ENCODE measurements at regions not wholly inside any gene's neighbourhood (a gene's known extent, or its start where the extent isn't known, plus 50 kb on each side); places are given as distances from the start of the nearest gene placed in this dataset.
"Not testable (repeated sequence)": the region's sequence is repeated elsewhere in the genome, so short reads cannot be mapped to it uniquely, and the experiment has no call there.

DNA sequence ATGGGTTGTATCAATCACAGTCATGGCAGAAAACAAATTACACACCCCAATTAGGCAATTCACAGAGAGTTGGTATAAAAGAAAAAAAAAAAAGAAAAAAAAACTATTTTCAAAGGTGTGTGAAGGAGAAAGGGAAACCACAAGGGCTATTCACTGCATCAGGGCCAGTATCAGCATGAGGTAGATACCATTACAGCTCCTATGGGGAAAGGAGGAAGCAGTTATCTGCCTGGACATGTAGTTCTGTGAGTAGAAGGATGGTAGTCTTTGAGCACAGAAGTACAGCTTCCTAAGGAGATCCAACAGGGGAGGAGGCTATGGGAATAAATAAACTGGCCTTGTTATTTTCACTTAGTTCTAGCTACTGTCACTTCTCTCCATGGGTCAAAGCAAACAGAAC lies 746.1 kb downstream of the LUZP2 start:
- H3K27me3 ChIP-seq (ENCODE audit: control insufficient read depth, insufficient read depth, low read length): no peaks in the 10 kb centered on the region
- Mint-ChIP-seq H3K36me3 (peaks cover 6% of the 10 kb centered on the region), H3K4me3 (no peak overlapping the region), H3K4me1 (no peaks in the 10 kb centered on the region), H3K9me3 (peaks cover 10 to 19% of the 10 kb centered on the region in 2 donors), H3K27me3 (ENCODE audit: low read depth in 2 of 2) (no peaks in the 10 kb centered on the region), H3K27ac (no peak overlapping the region)
- H3K4me1 ChIP-seq (ENCODE audit: control insufficient read depth, insufficient read depth, low read length): no peaks in the 10 kb centered on the region
- ATAC-seq (no peak), DNase-seq (no peak)
- H3K36me3 ChIP-seq (ENCODE audit: control insufficient read depth, insufficient read depth, low read length): no peaks in the 10 kb centered on the region
- intact Hi-C loops (cut with micrococcal nuclease): no loop called here
- H3K4me3 ChIP-seq (ENCODE audit: low read length): no peak overlapping the region
- H3K27ac ChIP-seq (ENCODE audit: low read length): no peak overlapping the region
- H3K9me3 ChIP-seq (ENCODE audit: control insufficient read depth, insufficient read depth, low read length): peaks cover 5% of the 10 kb centered on the region
- TF ChIP-seq, protein P1, sequence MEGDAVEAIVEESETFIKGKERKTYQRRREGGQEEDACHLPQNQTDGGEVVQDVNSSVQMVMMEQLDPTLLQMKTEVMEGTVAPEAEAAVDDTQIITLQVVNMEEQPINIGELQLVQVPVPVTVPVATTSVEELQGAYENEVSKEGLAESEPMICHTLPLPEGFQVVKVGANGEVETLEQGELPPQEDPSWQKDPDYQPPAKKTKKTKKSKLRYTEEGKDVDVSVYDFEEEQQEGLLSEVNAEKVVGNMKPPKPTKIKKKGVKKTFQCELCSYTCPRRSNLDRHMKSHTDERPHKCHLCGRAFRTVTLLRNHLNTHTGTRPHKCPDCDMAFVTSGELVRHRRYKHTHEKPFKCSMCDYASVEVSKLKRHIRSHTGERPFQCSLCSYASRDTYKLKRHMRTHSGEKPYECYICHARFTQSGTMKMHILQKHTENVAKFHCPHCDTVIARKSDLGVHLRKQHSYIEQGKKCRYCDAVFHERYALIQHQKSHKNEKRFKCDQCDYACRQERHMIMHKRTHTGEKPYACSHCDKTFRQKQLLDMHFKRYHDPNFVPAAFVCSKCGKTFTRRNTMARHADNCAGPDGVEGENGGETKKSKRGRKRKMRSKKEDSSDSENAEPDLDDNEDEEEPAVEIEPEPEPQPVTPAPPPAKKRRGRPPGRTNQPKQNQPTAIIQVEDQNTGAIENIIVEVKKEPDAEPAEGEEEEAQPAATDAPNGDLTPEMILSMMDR (IDR thresholded peaks at IDR 0.05): no peak

DNA sequence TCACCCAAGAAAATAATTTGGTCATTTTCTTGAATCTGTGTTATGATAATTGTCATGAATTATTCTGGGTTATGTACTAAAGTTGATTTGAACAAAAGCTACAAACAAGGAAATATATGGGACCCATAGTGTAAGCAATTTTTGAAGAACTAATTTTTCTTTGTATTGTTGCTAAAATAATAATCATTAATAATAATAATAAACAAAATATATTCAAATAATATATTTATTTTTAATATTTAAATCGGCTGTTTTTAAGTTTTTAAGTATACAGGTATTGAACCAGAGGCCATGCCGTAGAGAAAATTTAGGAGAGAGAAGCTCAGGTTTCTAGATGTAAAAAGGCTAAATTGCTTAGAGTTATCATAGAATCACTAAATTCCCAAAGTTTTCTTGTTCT lies 747.3 kb downstream of the LUZP2 start:
- H3K4me3 Mint-ChIP-seq: no peak overlapping the region
- H3K4me1 Mint-ChIP-seq: no peaks in the 10 kb centered on the region
- no peaks in the 10 kb centered on the region for H3K27me3 Mint-ChIP-seq (ENCODE audit: low read depth in 2 of 2)
- H3K36me3 Mint-ChIP-seq: peaks cover 6% of the 10 kb centered on the region
- WGBS (ENCODE audit: insufficient coverage): 100% methylated on average over 1 of the region's 2 CpGs
- Histone ChIP-seq H3K4me3 (ENCODE audit: low read length) (no peak overlapping the region), H3K27me3 (ENCODE audit: control insufficient read depth, insufficient read depth, low read length) (no peaks in the 10 kb centered on the region), H3K27ac (ENCODE audit: low read length) (no peak overlapping the region), H3K4me1 (ENCODE audit: control insufficient read depth, insufficient read depth, low read length) (no peaks in the 10 kb centered on the region), H3K36me3 (ENCODE audit: control insufficient read depth, insufficient read depth, low read length) (no peaks in the 10 kb centered on the region), H3K9me3 (ENCODE audit: control insufficient read depth, insufficient read depth, low read length) (peaks cover 5% of the 10 kb centered on the region)
- DNase-seq: no peak
- intact Hi-C loops (cut with micrococcal nuclease): no loop called here
- no peak for ATAC-seq
- peaks cover 14 to 21% of the 10 kb centered on the region in 2 donors for H3K9me3 Mint-ChIP-seq
- TF ChIP-seq, protein P1 (IDR thresholded peaks at IDR 0.05): no peak
- H3K27ac Mint-ChIP-seq: no peak overlapping the region

- Mint-ChIP-seq H3K27ac (no peak overlapping the region), H3K4me3 (no peak overlapping the region), H3K36me3 (peaks cover 6% of the 10 kb centered on the region), H3K4me1 (no peaks in the 10 kb centered on the region), H3K9me3 (peaks cover 6 to 11% of the 10 kb centered on the region in 2 donors), H3K27me3 (ENCODE audit: low read depth in 2 of 2) (no peaks in the 10 kb centered on the region)
- ATAC-seq (no peak), DNase-seq (no peak)
- WGBS (ENCODE audit: insufficient coverage): no CpG with 5 or more reads among the region's 1 CpG
- Histone ChIP-seq H3K36me3 (ENCODE audit: control insufficient read depth, insufficient read depth, low read length) (no peaks in the 10 kb centered on the region), H3K9me3 (ENCODE audit: control insufficient read depth, insufficient read depth, low read length) (peaks cover 5% of the 10 kb centered on the region), H3K4me3 (ENCODE audit: low read length) (no peak overlapping the region), H3K4me1 (ENCODE audit: control insufficient read depth, insufficient read depth, low read length) (no peaks in the 10 kb centered on the region), H3K27me3 (ENCODE audit: control insufficient read depth, insufficient read depth, low read length) (no peaks in the 10 kb centered on the region), H3K27ac (ENCODE audit: low read length) (no peak overlapping the region)
- intact Hi-C loops (cut with micrococcal nuclease): no loop called here
- TF ChIP-seq, protein P1 (IDR thresholded peaks at IDR 0.05): no peak
These were observed 750.5 kb downstream of the LUZP2 start for GRCh38 chr11:25247336-25247735.

DNA sequence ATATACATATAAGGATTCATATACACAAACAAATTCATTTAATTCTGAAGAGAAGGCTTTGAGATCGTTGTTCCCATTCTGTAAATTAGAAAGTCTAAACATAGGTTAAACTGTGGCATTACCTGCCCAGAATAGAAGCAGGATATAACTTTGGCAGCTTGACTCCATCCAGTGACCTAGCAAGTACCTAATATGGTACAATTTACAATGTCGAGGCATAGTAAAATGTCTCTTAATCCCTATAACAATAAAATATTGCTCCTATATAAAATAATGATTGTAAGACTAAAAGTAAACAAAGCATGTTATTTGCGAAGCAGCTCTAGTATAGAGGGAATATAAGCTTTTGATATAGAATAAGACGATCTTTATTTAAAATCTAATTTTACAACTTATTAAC lies 756.0 kb downstream of the LUZP2 start:
- TF ChIP-seq, protein P1 (IDR thresholded peaks at IDR 0.05): no peak
- no peak overlapping the region for H3K27ac ChIP-seq (ENCODE audit: low read length)
- intact Hi-C loops (cut with micrococcal nuclease): loop anchor here (5.0 kb wide), 1 partner anchor 34 kb away; no protein-coding TSS in a partner anchor
- peaks cover 9 to 12% of the 10 kb centered on the region in 2 donors for H3K9me3 Mint-ChIP-seq
- DNase-seq (no peak), ATAC-seq (no peak)
- H3K4me3 ChIP-seq (ENCODE audit: low read length): no peak overlapping the region
- H3K4me1 Mint-ChIP-seq: no peaks in the 10 kb centered on the region
- no peaks in the 10 kb centered on the region for H3K36me3 Mint-ChIP-seq
- no peaks in the 10 kb centered on the region for H3K9me3 ChIP-seq (ENCODE audit: control insufficient read depth, insufficient read depth, low read length)
- H3K4me1 ChIP-seq (ENCODE audit: control insufficient read depth, insufficient read depth, low read length): no peaks in the 10 kb centered on the region
- H3K27ac Mint-ChIP-seq: no peak overlapping the region
- no peak overlapping the region for H3K4me3 Mint-ChIP-seq
- H3K27me3 Mint-ChIP-seq (ENCODE audit: low read depth in 2 of 2): no peaks in the 10 kb centered on the region
- WGBS (ENCODE audit: insufficient coverage): 100% methylated on average over 1 of the region's 4 CpGs
- no peaks in the 10 kb centered on the region for H3K27me3 ChIP-seq (ENCODE audit: control insufficient read depth, insufficient read depth, low read length)
- H3K36me3 ChIP-seq (ENCODE audit: control insufficient read depth, insufficient read depth, low read length): no peaks in the 10 kb centered on the region

GRCh38 chr11:25263861-25264260 lies 767.0 kb downstream of the LUZP2 start:
- H3K9me3 ChIP-seq (ENCODE audit: control insufficient read depth, insufficient read depth, low read length); intact Hi-C loops (cut with micrococcal nuclease); H3K4me3 ChIP-seq (ENCODE audit: low read length); H3K36me3 Mint-ChIP-seq; H3K27ac Mint-ChIP-seq; H3K4me3 Mint-ChIP-seq; H3K27ac ChIP-seq (ENCODE audit: low read length); DNase-seq; H3K4me1 ChIP-seq (ENCODE audit: control insufficient read depth, insufficient read depth, low read length); H3K27me3 ChIP-seq (ENCODE audit: control insufficient read depth, insufficient read depth, low read length); H3K27me3 Mint-ChIP-seq (ENCODE audit: low read depth in 2 of 2); ATAC-seq; H3K36me3 ChIP-seq (ENCODE audit: control insufficient read depth, insufficient read depth, low read length); H3K4me1 Mint-ChIP-seq: not testable (repeated sequence)
- peaks cover 14 to 15% of the 10 kb centered on the region in 2 donors for H3K9me3 Mint-ChIP-seq
- WGBS (ENCODE audit: insufficient coverage): 96% methylated on average over 3 of the region's 4 CpGs

Measured in natural killer cell (primary cell).